ENCODE measurements at regions not wholly inside any gene's neighbourhood (a gene's known extent, or its start where the extent isn't known, plus 50 kb on each side); places are given as distances from the start of the nearest gene placed in this dataset.

DNA sequence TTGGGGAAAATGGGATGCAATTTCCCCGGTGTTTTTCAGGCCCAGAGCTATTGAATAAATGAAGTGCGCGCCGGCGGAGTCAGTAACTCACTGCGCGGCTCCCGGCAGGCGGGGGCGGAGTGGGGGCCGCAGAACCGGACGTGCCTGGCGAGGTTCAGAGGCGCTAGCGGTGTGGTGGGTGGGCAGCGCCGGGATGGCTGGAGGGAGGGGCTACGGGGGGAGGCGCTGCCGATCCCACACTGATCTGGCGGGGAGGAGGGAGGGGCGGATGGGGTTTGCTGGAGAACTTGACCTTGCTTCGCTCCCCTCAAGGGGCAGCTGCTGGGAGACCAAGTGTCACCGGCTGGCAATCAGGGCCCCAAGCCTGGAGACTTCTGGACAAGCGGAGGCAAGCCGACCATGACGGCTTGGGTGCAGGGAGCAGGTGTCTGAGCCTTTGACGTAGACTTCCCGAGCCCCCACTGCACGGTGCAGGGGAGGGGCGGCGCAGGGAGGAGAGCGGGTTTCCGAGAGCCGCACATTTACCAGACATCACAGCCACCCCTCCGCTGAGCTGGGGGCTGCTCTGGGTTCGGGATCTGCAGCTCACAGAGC, 174.1 kb upstream of the RTL1 start:
- WGBS = 4% methylated on average over 33 of the region's 38 CpGs

DNA sequence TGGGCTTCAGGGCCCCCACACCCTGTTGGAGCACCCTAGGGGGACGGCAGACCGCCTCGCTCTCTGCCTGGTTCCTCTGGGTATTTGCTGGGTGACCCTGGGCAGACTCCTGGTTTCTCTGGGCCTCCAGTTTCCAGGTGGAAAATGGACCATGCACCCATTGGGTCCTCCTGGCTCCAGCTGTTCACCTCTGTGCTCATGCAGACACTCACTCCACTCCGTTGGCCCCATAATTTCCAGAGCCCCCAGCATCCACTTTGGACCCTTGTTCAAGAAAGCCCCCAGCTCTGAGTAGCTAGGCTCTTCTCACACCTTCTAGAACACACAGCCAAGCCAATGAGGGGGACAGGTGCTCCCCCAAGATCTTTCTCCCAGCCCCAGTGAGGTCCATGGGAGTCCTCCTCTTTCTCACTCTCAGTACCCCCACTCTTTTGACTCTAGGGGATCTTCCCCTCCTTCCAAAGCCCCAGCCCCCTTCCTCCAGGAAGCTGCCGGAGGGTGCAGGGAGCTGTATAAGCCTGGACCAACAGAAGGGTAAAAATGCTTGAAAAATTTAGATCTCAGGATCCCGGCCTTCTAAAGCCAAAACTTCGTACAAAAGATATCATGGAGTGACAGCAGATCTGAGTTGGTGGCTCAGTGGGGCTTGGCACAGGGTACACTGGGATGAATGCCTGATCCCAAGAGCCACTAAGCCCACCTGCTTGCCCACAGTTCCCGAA, 174.8 kb upstream of the RTL1 start:
- H3K4me3 ChIP-seq (ENCODE audit: insufficient read depth in 1 of 2, low read depth in 1 of 2, low read length in 2 of 2) = no peak overlapping the region
- H3K27me3 ChIP-seq (ENCODE audit: control insufficient read depth in 1 of 2, insufficient read depth in 1 of 2, low read length in 2 of 2) = peaks cover 0 to 66% of the 10 kb centered on the region in 2 experiments
- no peak overlapping the region for H2BK12ac ChIP-seq (ENCODE audit: low read length in 2 of 2)
- H2AK5ac ChIP-seq (ENCODE audit: low read length, severe bottlenecking) = no peak overlapping the region
- no peak overlapping the region for H3K4ac ChIP-seq (ENCODE audit: low read depth in 1 of 2, low read length in 2 of 2)
- H2BK15ac ChIP-seq (ENCODE audit: low read depth, poor library complexity, severe bottlenecking) = no peak overlapping the region
- H3K9ac ChIP-seq (ENCODE audit: low read length) = no peak overlapping the region
- WGBS = 92% methylated on average over 8 of the region's 8 CpGs
- no peak overlapping the region for H2BK120ac ChIP-seq (ENCODE audit: low read depth, low read length)
- H2BK5ac ChIP-seq (ENCODE audit: low read depth, low read length, poor library complexity, severe bottlenecking) = no peak overlapping the region
- no peaks in the 10 kb centered on the region for H3K79me1 ChIP-seq (replicated peaks; ENCODE audit: low read length, poor library complexity, severe bottlenecking)
- H3K4me1 ChIP-seq (ENCODE audit: control insufficient read depth, insufficient read depth, low read depth, low read length) = peaks cover 42% of the 10 kb centered on the region
- peak overlapping the region in 1 of 2 experiments; percentile 43 for H3K23ac ChIP-seq (ENCODE audit: low read length in 2 of 2)
- no peak overlapping the region for H3K4me2 ChIP-seq (ENCODE audit: low read length, poor library complexity, severe bottlenecking)
- H4K8ac ChIP-seq (ENCODE audit: low read length) = no peak overlapping the region
- no peak overlapping the region for H3K27ac ChIP-seq (ENCODE audit: low read length, poor library complexity, severe bottlenecking)
- DNase-seq = no peak
- no peak overlapping the region for H3K18ac ChIP-seq (ENCODE audit: low read depth in 1 of 2, low read length in 2 of 2)
- no peaks in the 10 kb centered on the region for H3K36me3 ChIP-seq (ENCODE audit: control insufficient read depth in 1 of 2, insufficient read depth in 2 of 2, low read depth in 1 of 2, low read length in 2 of 2)
- H2AFZ ChIP-seq (ENCODE audit: low read depth, low read length) = no peak overlapping the region
- H3K14ac ChIP-seq (ENCODE audit: low read length in 2 of 2) = no peak overlapping the region
- peaks cover 4% of the 10 kb centered on the region for H3K9me3 ChIP-seq (ENCODE audit: control insufficient read depth, low read length)
- H4K91ac ChIP-seq (ENCODE audit: low read length) = no peak overlapping the region

More for the DNA sequence above, 174.1 kb upstream of the RTL1 start:
- Histone ChIP-seq H3K79me1 (replicated peaks; ENCODE audit: low read length, poor library complexity, severe bottlenecking) (no peaks in the 10 kb centered on the region), H2BK12ac (ENCODE audit: low read length in 2 of 2) (no peak overlapping the region), H4K91ac (ENCODE audit: low read length) (no peak overlapping the region), H3K9ac (ENCODE audit: low read length) (no peak overlapping the region), H2BK15ac (ENCODE audit: low read depth, poor library complexity, severe bottlenecking) (no peak overlapping the region), H3K23ac (ENCODE audit: low read length in 2 of 2) (no peak overlapping the region), H3K27ac (ENCODE audit: low read length, poor library complexity, severe bottlenecking) (no peak overlapping the region), H2AK5ac (ENCODE audit: low read length, severe bottlenecking) (no peak overlapping the region), H3K36me3 (ENCODE audit: control insufficient read depth in 1 of 2, insufficient read depth in 2 of 2, low read depth in 1 of 2, low read length in 2 of 2) (peaks cover 0 to 3% of the 10 kb centered on the region in 2 experiments), H2BK120ac (ENCODE audit: low read depth, low read length) (no peak overlapping the region), H3K9me3 (ENCODE audit: control insufficient read depth, low read length) (no peaks in the 10 kb centered on the region), H4K8ac (ENCODE audit: low read length) (no peak overlapping the region), H3K4ac (ENCODE audit: low read depth in 1 of 2, low read length in 2 of 2) (no peak overlapping the region), H3K18ac (ENCODE audit: low read depth in 1 of 2, low read length in 2 of 2) (no peak overlapping the region), H3K4me1 (ENCODE audit: control insufficient read depth, insufficient read depth, low read depth, low read length) (peaks cover 49% of the 10 kb centered on the region), H3K14ac (ENCODE audit: low read length in 2 of 2) (no peak overlapping the region), H3K4me3 (ENCODE audit: insufficient read depth in 1 of 2, low read depth in 1 of 2, low read length in 2 of 2) (peak overlapping the region in 1 of 2 experiments; percentile 3), H2AFZ (ENCODE audit: low read depth, low read length) (no peak overlapping the region), H3K27me3 (ENCODE audit: control insufficient read depth in 1 of 2, insufficient read depth in 1 of 2, low read length in 2 of 2) (peaks cover 0 to 59% of the 10 kb centered on the region in 2 experiments), H2BK5ac (ENCODE audit: low read depth, low read length, poor library complexity, severe bottlenecking) (no peak overlapping the region), H3K4me2 (ENCODE audit: low read length, poor library complexity, severe bottlenecking) (peak overlapping the region; percentile 36)
- peak; percentile 10 for DNase-seq

DNA sequence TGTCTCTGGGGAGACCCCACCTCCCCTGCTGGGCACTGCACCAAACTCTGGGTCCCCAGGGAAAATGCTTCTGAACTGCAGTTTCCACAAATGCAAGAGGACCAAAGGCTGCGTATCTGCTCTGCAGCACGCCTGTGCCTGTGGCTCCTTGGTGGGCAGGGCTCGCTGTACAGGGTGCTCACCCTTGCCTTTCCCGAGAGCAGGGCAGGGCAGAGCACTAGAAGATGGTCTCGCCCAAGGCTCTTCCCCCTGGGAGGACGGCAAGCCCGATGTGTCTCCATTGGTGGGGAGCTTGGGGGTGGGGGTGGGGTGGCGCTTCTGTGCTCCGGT, 175.3 kb upstream of the RTL1 start:
- H3K9ac ChIP-seq (ENCODE audit: low read length) = no peak overlapping the region
- H2BK15ac ChIP-seq (ENCODE audit: low read depth, poor library complexity, severe bottlenecking) = no peak overlapping the region
- peaks cover 38% of the 10 kb centered on the region for H3K4me1 ChIP-seq (ENCODE audit: control insufficient read depth, insufficient read depth, low read depth, low read length)
- H3K4me2 ChIP-seq (ENCODE audit: low read length, poor library complexity, severe bottlenecking) = no peak overlapping the region
- no peak overlapping the region for H2BK5ac ChIP-seq (ENCODE audit: low read depth, low read length, poor library complexity, severe bottlenecking)
- peaks cover 0 to under 1% of the 10 kb centered on the region in 2 experiments for H3K36me3 ChIP-seq (ENCODE audit: control insufficient read depth in 1 of 2, insufficient read depth in 2 of 2, low read depth in 1 of 2, low read length in 2 of 2)
- no peak overlapping the region for H2AFZ ChIP-seq (ENCODE audit: low read depth, low read length)
- H3K4ac ChIP-seq (ENCODE audit: low read depth in 1 of 2, low read length in 2 of 2) = no peak overlapping the region
- H3K4me3 ChIP-seq (ENCODE audit: insufficient read depth in 1 of 2, low read depth in 1 of 2, low read length in 2 of 2) = no peak overlapping the region
- no peak overlapping the region for H3K18ac ChIP-seq (ENCODE audit: low read depth in 1 of 2, low read length in 2 of 2)
- H4K91ac ChIP-seq (ENCODE audit: low read length) = no peak overlapping the region
- H2BK12ac ChIP-seq (ENCODE audit: low read length in 2 of 2) = no peak overlapping the region
- H3K27me3 ChIP-seq (ENCODE audit: control insufficient read depth in 1 of 2, insufficient read depth in 1 of 2, low read length in 2 of 2) = peaks cover 0 to 71% of the 10 kb centered on the region in 2 experiments
- no peak overlapping the region for H4K8ac ChIP-seq (ENCODE audit: low read length)
- no peak for DNase-seq
- H2BK120ac ChIP-seq (ENCODE audit: low read depth, low read length) = no peak overlapping the region
- no peaks in the 10 kb centered on the region for H3K79me1 ChIP-seq (replicated peaks; ENCODE audit: low read length, poor library complexity, severe bottlenecking)
- no peak overlapping the region for H2AK5ac ChIP-seq (ENCODE audit: low read length, severe bottlenecking)
- H3K9me3 ChIP-seq (ENCODE audit: control insufficient read depth, low read length) = peaks cover 5% of the 10 kb centered on the region
- WGBS = 83% methylated on average over 6 of the region's 9 CpGs
- H3K14ac ChIP-seq (ENCODE audit: low read length in 2 of 2) = no peak overlapping the region
- H3K23ac ChIP-seq (ENCODE audit: low read length in 2 of 2) = no peak overlapping the region
- H3K27ac ChIP-seq (ENCODE audit: low read length, poor library complexity, severe bottlenecking) = no peak overlapping the region

DNA sequence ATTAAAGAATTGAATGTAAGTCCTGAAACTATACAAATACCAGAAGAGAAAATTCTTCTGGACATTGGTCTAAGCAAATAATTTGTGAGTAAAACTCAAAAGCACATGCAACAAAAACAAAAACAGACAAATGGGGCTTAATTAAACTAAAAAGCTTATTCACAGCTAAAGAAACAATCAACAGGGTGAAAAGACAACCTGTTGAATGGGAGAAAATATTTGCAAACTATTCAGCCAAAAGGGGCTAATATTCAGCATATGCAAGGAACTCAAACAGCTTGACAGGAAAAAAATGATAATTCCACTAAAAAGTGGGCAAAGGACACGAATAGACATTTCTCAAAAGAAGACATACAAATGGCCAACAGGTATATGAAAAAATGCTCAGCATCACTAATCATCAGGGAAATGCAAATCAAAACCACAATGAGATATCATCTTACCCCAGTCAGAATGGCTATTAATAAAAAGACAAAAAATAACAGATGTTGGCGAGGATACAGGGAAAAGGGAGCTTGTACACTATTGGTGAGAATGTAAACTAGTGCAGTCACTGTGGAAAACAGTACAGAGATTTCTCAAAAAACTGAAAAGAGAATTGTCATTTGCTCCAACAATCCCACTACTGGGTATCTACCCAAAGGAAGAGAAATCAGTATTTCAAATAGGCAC, 177.5 kb upstream of the RTL1 start:
- Histone ChIP-seq H3K9ac (ENCODE audit: low read length) (no peak overlapping the region), H2AK5ac (ENCODE audit: low read length, severe bottlenecking) (no peak overlapping the region), H3K27me3 (ENCODE audit: control insufficient read depth in 1 of 2, insufficient read depth in 1 of 2, low read length in 2 of 2) (peaks cover 0 to 83% of the 10 kb centered on the region in 2 experiments), H2BK12ac (ENCODE audit: low read length in 2 of 2) (no peak overlapping the region), H3K4ac (ENCODE audit: low read depth in 1 of 2, low read length in 2 of 2) (no peak overlapping the region), H2BK15ac (ENCODE audit: low read depth, poor library complexity, severe bottlenecking) (no peak overlapping the region), H3K4me3 (ENCODE audit: insufficient read depth in 1 of 2, low read depth in 1 of 2, low read length in 2 of 2) (no peak overlapping the region), H2BK5ac (ENCODE audit: low read depth, low read length, poor library complexity, severe bottlenecking) (no peak overlapping the region), H3K4me2 (ENCODE audit: low read length, poor library complexity, severe bottlenecking) (no peak overlapping the region), H3K14ac (ENCODE audit: low read length in 2 of 2) (no peak overlapping the region), H3K27ac (ENCODE audit: low read length, poor library complexity, severe bottlenecking) (no peak overlapping the region), H2AFZ (ENCODE audit: low read depth, low read length) (no peak overlapping the region), H4K91ac (ENCODE audit: low read length) (no peak overlapping the region), H3K23ac (ENCODE audit: low read length in 2 of 2) (no peak overlapping the region), H3K36me3 (ENCODE audit: control insufficient read depth in 1 of 2, insufficient read depth in 2 of 2, low read depth in 1 of 2, low read length in 2 of 2) (peaks cover 0 to 4% of the 10 kb centered on the region in 2 experiments), H2BK120ac (ENCODE audit: low read depth, low read length) (no peak overlapping the region), H3K4me1 (ENCODE audit: control insufficient read depth, insufficient read depth, low read depth, low read length) (peaks cover 17% of the 10 kb centered on the region), H3K18ac (ENCODE audit: low read depth in 1 of 2, low read length in 2 of 2) (no peak overlapping the region), H4K8ac (ENCODE audit: low read length) (no peak overlapping the region), H3K9me3 (ENCODE audit: control insufficient read depth, low read length) (peaks cover 12% of the 10 kb centered on the region), H3K79me1 (replicated peaks; ENCODE audit: low read length, poor library complexity, severe bottlenecking) (no peaks in the 10 kb centered on the region)
- DNase-seq = no peak
- WGBS = 93% methylated on average over 2 of the region's 2 CpGs
